Activated CD4-positive, CD25-positive, alpha-beta regulatory T cell treated with anti-CD3 and anti-CD28 coated beads, Interleukin-2, amount 50 U/mL, for 24 hours (primary cell): ENCODE measurements at regions not wholly inside any gene's neighbourhood (a gene's known extent, or its start where the extent isn't known, plus 50 kb on each side); places are given as distances from the start of the nearest gene placed in this dataset.
A peak's percentile ranks its signal among the peaks of the same experiment; 100 is the strongest.

ENCODE experiments used
- ATAC-seq, 2 donors: fragments of 150-1000 bp; cut with Tn5 transposase; one replicate each; pipeline ENCODE4 v1.10.0; 2021; ENCODE audit warnings: mild to moderate bottlenecking in 1 of 2, moderate library complexity in 1 of 2

GRCh38 chr20:59499863-59500262, 104.5 kb upstream of the PHACTR3 start:
- no peak for ATAC-seq

DNA sequence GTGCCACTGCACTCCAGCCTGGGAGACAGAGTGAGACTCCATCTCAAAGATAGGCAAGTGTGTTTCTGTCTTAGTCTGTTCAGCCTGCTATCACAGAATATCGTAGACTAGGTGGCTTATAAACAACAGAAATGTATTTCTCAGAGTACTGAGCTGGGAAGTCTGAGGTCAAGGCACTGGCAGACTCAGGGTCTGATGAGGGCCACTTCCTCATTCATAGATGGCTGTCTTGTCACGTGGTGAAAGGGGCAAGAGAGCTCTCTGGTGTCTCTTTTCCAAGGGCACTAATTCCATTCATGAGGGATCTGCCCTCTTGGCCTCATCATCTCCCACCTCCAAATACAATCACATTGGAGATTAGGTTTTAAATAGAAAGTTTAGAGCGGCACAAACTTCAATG, 95.6 kb upstream of the PHACTR3 start:
- no peak for ATAC-seq

DNA sequence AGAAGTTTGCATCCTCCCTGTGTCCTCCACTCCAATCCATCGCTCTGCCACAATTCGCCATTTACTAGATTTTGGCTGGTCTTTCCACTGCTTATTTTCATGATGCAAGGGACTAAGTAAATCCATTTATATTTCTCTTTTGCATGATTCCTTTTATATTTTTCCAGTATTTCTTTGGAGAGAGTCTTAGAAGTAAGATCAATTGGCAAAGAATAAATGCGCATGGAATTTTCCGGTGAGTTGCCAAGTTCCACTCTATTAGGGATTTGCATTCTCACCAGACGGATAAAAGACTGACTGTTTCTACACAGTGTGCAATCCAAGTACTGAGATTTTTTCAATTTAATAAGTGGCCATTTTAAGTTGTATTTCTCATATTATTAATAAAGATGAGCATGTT, 91.7 kb upstream of the PHACTR3 start:
- no peak for ATAC-seq

DNA sequence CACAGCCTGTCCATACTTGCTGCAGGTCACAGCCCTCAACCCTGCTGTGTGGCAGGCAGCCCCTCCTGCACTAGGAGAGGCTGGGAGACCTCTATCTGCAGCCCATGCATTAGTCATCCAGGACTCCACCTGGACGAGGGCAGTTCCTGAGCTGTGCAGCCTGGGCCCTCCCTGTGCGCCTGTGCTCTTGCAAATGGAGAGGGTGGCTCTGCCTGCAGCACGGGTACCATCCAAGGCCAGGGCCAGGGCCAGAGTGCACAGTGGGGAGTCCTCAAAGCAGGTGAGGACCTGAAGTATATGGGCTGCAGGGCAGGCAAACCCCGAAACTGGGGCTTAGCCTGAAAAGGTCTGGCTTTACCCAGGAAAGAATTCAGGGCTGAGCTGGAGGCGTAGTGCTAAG, 89.8 kb upstream of the PHACTR3 start:
- no peak for ATAC-seq

DNA sequence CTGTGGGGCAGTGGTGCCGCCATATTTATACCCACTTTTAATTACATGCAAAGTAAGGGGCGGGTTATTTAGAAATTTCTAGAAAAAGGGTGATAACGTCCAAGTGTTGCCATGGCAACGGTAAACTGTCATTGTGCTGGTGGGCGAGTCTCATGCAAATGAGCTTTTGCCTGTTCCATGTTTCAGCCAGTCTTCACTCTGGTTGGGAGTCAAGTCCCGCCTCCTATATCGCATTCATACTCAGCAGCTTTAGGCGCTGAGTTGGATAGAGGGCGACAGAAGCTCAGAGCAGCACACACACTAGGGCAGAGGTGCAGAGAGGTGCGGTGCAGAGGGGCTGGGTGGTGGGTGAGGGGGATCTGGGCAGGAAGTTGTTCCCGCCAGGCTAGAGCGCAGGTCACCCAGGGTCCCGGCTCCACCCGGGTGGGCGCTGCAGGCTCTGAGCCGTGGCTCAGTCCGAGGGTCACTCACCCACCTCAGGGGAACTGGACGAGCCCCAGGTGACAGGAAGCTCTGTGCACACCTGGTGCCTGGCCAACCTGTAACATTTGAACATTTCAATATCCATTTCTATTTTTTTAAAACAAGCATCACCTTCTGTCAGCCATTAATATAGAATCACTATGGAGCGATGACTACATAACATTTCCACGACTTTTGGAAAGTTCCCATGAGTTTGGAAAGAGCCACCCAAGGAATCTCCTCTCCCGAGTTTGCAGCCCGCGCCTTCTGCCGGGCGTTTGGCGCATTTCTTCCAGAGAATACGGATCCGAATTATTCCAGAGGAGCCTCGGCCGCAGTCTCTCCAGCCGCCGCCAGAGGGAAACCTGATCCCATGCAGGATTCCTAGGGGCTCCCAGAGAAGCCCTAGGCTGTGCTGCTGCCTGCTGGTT, 89.1 kb upstream of the PHACTR3 start:
- no peak for ATAC-seq

DNA sequence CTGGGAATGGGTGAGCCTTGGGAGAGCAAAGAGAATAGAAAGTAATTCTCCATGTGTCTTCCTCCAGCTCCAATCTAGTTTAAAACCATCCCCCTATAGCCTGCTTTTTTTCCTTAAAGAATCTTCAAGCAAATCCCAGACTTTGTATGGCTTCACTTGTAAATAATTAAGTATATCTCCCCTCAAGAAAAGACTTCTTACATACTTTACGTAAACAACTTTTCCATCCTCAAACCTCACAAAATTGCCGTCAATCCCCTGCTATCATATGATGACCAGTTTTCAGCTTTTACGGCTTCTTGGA, 88.5 kb upstream of the PHACTR3 start:
- no peak for ATAC-seq

DNA sequence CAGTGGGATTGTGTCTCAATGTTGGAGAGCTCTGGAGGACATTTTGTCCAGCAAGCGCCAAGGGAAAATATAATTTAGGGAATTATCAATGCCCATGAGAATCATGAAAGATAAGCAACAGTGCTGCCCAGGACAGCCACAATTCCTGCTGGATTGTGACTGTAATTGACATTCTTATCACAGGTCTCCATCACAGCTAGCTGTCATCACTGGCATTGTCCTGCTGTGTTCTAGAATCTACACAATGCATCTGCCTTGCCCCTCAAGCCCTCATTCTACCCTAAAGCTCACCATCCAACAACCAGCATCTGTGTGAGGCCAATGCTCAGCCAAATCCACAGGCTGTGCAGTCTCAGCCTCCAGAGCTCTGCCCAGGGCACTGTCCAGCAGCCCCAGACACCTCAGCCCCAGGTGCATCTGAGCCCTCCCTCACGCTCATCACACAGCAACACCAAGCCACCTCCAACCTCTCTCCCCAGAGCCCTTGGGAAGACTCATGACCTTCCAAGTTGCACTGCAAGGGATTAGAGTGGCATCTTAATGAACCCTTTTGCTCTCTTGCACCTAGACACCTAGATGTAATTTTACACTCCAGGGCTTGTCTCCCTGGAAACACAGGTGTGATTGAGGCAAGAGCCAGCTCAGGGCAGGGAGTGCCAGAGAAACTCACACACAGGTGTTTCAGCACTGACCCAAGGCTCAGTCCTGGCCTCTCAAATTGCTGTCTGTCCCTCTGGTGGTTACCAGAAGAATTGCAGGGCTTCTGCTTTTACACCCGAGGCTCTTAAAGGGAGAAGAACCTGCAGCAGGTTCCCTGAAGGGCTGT, 85.2 kb upstream of the PHACTR3 start:
- peak in 1 of 2 donors; percentile 43 for ATAC-seq

GRCh38 chr20:59519707-59520014, 84.7 kb upstream of the PHACTR3 start:
- ATAC-seq, result no peak

DNA sequence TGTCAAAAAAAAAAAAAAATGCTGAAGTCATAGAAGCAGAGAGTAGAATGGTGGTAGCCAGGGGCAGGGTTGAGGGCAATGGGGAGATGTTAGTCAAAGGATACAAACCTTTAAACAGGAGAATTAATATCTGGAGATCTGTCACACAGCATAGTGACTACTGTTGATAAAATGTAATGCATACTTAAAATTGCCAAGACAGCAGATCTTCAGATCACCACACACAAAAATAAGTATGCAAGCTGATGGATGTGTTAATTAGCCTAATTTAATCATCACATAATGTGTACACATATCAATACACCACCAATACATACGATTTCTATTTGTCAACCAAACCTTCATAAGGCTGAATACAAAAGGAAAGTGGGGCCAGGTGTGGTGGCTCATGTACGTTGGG, 83.5 kb upstream of the PHACTR3 start:
- ATAC-seq, result no peak

DNA sequence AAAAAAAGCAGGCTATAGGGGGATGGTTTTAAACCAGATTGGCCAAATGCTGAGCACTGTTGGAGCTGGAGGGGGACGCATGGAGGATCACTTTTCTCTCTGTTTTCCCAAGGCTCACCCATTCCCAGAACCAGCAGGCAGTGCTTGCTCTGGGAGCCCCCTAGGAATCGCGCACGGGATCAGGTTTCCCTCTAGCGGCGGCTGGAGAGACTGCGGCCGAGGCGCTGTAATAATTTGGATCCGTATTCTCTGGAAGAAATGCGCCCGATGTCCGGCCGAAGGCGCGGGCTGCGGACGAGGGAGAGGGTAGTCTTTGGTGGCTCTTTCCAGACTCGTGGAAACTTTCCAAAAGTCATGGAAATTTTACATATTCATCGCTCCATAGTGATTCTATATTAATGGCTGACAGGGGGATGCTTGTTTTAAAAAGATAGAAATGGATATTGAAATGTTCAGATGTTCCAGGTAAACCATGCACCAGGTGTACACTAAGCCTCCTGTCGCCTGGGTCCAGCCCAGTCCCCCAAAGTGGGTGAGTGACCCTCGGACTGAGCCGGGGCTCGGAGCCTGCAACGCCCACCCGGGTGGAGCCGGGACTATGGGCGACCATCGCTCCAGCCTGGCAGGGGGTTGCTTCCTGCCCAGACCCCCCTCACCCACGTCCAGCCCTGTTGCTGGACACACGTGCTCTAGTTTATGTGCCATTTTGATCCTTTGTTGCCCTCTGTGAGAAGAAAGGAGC, 78.7 kb upstream of the PHACTR3 start:
- ATAC-seq, result no peak

DNA sequence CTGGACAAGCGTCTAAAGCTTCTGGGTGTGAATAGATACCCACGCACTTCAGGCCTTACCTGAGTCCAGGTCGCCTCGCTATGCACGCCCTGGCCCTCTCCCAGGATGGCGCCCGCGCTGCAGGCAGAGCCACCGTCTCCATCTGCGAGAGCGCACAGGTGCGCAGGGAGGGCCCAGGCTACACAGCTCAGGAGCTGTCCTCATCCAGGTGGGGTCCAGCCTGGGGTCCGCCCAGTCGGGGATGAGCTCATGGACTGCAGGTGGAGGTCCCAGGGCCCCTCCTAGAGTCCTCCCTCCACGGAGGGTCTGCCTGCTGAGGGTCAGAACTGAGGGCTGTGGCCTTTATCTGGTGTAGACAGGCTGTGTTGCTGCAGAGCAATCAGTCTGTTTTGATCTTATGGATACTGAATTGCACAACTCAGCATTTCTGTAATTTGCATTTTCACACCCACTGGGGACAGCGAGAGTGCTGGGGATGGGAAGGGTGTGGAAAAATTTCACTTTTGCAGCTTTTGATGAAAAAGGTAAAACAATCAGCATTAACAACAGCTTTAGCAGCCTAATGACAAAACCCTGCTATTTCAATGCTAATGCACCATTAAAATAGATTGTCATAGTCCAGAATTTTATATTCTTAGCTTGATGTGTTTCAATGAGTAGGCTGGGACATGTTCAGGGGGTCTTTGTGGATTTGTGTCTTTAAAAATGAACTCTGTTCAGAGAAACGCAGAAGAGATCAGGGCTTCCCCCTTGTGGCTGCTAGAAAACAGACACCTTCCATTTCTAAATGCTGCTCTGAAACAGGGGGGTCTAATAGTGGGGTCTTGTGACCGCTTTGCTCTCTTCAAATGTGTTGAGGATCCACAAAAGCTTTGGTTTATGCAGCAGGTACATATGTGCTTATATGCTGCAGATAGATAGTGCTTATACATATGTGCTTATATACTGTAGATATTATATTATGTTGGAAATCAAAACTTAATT, 77.8 kb upstream of the PHACTR3 start:
- no peak for ATAC-seq

DNA sequence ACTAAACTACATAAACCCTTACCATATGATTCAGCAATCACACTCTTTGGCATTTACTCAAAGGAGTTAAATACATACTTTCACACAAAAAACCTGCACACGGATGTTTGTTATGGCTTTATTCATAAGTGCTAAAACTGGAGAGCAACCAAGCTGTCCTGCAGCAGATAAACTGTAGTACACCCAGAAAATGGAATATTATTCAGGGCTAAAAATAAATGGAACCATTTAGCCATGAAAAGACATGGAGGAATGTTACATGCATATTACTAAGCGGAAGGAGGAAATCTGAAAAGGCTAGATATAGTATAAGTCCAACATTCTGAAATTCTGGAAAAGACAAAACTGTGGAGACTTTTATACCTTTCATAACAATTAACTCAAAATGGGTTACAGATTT, 73.6 kb upstream of the PHACTR3 start:
- ATAC-seq, result no peak

DNA sequence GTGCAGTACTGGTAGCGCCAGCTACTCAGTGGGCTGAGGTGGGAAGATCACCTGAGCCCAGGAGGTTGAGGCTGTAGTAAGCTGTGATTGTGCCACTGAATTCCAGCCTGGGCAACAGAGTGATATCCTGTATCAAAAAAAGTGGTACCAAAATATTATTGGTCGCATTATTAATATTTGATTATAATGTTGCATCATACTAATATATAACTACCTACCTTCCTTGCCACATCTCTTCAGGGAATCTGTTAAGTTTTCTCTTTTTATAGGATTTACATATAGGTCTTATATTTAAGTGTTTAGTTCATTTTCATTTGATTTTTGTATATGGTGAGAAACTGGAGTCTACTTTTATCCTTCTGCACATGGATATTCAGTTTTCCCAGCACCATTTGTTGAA, 66.3 kb upstream of the PHACTR3 start:
- ATAC-seq, result no peak

- ATAC-seq, result no peak
Measured at GRCh38 chr20:59547596-59547995, 56.7 kb upstream of the PHACTR3 start.
